ENCODE measurements at regions not wholly inside any gene's neighbourhood (a gene's known extent, or its start where the extent isn't known, plus 50 kb on each side); places are given as distances from the start of the nearest gene placed in this dataset.

DNA sequence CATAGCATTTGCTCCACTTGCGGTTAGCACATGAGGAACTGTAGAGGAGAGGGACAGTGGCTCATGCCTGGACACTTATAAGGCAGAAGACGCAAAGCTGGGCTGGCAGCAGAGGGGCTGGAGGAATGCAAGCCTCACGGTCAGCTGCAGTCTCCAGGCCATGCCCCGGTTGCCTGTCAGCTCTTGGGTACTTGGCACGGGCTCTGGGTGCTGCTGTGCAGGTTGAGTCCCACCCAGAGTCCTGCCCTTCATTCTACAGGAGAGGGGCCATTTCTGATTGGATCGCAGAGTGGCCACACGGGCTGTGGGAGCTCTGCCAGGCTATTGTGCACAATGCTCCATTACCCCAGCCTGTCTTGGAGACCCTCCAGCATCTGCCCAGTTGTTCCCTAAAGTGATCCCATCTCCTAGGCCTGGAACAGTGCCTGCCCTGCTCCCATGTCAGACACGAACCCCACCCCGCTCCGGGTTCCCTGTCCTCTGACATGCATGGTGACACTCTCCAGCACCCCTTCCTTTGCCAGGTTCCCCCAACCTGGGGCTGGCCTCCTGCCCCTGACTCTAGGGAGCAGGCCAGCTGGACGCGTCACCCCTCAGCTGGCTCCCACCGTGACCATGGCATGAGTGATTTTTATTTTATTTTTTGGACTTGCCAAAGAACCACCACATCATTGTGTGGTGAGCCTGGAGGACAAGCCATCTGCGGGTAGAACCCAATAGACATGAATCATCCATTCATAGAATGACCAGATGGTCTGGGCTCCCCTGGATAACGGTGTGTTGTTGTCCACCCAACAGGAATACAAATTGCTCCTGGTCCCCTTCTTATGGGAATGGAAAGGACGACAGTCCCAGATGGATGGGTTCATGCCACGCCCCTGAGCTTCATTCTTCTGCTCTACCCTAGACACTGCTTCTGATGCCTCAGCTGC, 51.0 kb upstream of the KLF13 start:
- no peaks in the 10 kb centered on the region for H3K4me1 ChIP-seq
- no peak overlapping the region for H3K27ac ChIP-seq
- no peak overlapping the region for H3K4me3 ChIP-seq
- WGBS (ENCODE audit: missing lambda C conversion rate), result 72% methylated on average over 17 of the region's 17 CpGs
- no peaks in the 10 kb centered on the region for H3K9me3 ChIP-seq
- CTCF ChIA-PET, result interaction anchor here (0.7 to 1.4 kb wide), 4 partner anchors 24 to 804 kb away, joined by 3 to 5 read pairs (median 3); no protein-coding TSS in a partner anchor
- POLR2A ChIA-PET, result no interaction called here
- no peak overlapping the region for H3K4me2 ChIP-seq
- no peak for FAIRE-seq
- no peak for DNase-seq (ENCODE audit: low read depth in 1 of 2, low spot score in 1 of 2)
- TF ChIP-seq KDM1A (IDR thresholded peaks at IDR 0.05; ENCODE audit: low read depth), result no peak
- no peak for TF ChIP-seq HOXA7 (CRISPR knock-in tag; IDR thresholded peaks at IDR 0.05)
- no peak for TF ChIP-seq NR3C1 (IDR thresholded peaks at IDR 0.05)
- no peak for TF ChIP-seq RFX5 (IDR thresholded peaks at IDR 0.05)
- no peak for TF ChIP-seq PHF8 (IDR thresholded peaks at IDR 0.05; ENCODE audit: borderline replicate concordance, low read depth)
- TF ChIP-seq CHD4 (IDR thresholded peaks at IDR 0.05; ENCODE audit: borderline replicate concordance), result no peak
- TF ChIP-seq, protein P1, sequence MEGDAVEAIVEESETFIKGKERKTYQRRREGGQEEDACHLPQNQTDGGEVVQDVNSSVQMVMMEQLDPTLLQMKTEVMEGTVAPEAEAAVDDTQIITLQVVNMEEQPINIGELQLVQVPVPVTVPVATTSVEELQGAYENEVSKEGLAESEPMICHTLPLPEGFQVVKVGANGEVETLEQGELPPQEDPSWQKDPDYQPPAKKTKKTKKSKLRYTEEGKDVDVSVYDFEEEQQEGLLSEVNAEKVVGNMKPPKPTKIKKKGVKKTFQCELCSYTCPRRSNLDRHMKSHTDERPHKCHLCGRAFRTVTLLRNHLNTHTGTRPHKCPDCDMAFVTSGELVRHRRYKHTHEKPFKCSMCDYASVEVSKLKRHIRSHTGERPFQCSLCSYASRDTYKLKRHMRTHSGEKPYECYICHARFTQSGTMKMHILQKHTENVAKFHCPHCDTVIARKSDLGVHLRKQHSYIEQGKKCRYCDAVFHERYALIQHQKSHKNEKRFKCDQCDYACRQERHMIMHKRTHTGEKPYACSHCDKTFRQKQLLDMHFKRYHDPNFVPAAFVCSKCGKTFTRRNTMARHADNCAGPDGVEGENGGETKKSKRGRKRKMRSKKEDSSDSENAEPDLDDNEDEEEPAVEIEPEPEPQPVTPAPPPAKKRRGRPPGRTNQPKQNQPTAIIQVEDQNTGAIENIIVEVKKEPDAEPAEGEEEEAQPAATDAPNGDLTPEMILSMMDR (IDR thresholded peaks at IDR 0.05), result no peak
- no peak for TF ChIP-seq ESRRA (IDR thresholded peaks at IDR 0.05; ENCODE audit: borderline replicate concordance, low read length)
- TF ChIP-seq FOSL2 (IDR thresholded peaks at IDR 0.05), result no peak
- no peak for TF ChIP-seq FOSL2 (CRISPR knock-in tag; IDR thresholded peaks at IDR 0.05)
- TF ChIP-seq ZC3H11A (IDR thresholded peaks at IDR 0.05), result no peak
- TF ChIP-seq, protein P2, sequence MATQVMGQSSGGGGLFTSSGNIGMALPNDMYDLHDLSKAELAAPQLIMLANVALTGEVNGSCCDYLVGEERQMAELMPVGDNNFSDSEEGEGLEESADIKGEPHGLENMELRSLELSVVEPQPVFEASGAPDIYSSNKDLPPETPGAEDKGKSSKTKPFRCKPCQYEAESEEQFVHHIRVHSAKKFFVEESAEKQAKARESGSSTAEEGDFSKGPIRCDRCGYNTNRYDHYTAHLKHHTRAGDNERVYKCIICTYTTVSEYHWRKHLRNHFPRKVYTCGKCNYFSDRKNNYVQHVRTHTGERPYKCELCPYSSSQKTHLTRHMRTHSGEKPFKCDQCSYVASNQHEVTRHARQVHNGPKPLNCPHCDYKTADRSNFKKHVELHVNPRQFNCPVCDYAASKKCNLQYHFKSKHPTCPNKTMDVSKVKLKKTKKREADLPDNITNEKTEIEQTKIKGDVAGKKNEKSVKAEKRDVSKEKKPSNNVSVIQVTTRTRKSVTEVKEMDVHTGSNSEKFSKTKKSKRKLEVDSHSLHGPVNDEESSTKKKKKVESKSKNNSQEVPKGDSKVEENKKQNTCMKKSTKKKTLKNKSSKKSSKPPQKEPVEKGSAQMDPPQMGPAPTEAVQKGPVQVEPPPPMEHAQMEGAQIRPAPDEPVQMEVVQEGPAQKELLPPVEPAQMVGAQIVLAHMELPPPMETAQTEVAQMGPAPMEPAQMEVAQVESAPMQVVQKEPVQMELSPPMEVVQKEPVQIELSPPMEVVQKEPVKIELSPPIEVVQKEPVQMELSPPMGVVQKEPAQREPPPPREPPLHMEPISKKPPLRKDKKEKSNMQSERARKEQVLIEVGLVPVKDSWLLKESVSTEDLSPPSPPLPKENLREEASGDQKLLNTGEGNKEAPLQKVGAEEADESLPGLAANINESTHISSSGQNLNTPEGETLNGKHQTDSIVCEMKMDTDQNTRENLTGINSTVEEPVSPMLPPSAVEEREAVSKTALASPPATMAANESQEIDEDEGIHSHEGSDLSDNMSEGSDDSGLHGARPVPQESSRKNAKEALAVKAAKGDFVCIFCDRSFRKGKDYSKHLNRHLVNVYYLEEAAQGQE (IDR thresholded peaks at IDR 0.05), result no peak
- no peak for TF ChIP-seq EHMT2 (IDR thresholded peaks at IDR 0.05; ENCODE audit: low read depth)
- no peak for TF ChIP-seq NPAS2 (CRISPR knock-in tag; IDR thresholded peaks at IDR 0.05; ENCODE audit: borderline replicate concordance)
- no peak for TF ChIP-seq RCOR1 (IDR thresholded peaks at IDR 0.05; ENCODE audit: low read depth, low read length)
- TF ChIP-seq MAFK (IDR thresholded peaks at IDR 0.05; ENCODE audit: partially characterized antibody), result no peak
- no peak for ATAC-seq

DNA sequence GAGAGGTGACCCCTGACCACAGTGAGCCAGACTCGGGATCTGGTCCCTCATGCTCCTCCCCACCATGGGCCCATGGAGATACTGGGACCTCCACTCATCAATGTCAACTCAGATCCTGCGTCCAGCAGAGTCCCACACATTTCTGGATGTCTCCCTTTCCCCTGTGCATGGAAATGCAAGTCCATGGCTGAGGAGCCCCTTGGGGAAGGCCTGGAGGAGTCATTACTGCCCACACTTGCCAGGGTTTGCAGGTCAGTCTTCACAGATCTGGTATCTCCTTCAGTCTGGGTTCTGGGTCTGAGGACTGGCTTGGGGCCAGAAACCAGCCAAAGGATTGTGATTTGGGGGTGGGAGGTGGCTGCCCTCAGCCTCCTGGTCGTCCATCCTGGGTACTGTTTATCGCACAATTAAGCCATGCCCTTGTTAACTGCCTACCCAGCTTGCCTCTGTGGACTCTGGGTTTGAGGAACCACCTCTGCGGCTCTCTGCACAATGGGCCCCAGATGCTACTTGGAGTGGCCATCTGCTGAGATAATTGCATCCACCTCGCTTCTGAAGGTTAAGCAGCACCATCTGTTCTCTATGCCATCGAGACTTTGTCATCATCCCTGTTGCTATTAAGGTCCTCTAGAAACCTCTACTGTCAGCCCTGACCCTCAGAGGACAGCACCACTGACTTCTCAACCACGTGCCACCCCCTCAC, 49.9 kb upstream of the KLF13 start:
- DNase-seq (ENCODE audit: low read depth in 1 of 2, low spot score in 1 of 2), result no peak
- no peak for FAIRE-seq
- H3K4me3 ChIP-seq, result no peak overlapping the region
- TF ChIP-seq RARB (CRISPR knock-in tag; IDR thresholded peaks at IDR 0.05) (no peak), ZFP36 (IDR thresholded peaks at IDR 0.05; ENCODE audit: borderline replicate concordance, partially characterized antibody) (no peak), EHMT2 (IDR thresholded peaks at IDR 0.05; ENCODE audit: low read depth) (no peak), FOSB (CRISPR knock-in tag; IDR thresholded peaks at IDR 0.05) (no peak), SREBF2 (IDR thresholded peaks at IDR 0.05) (no peak), KDM1A (IDR thresholded peaks at IDR 0.05; ENCODE audit: low read depth) (no peak)
- TF ChIP-seq, protein P3, sequence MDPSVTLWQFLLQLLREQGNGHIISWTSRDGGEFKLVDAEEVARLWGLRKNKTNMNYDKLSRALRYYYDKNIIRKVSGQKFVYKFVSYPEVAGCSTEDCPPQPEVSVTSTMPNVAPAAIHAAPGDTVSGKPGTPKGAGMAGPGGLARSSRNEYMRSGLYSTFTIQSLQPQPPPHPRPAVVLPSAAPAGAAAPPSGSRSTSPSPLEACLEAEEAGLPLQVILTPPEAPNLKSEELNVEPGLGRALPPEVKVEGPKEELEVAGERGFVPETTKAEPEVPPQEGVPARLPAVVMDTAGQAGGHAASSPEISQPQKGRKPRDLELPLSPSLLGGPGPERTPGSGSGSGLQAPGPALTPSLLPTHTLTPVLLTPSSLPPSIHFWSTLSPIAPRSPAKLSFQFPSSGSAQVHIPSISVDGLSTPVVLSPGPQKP (IDR thresholded peaks at IDR 0.05; ENCODE audit: low read depth, low read length), result no peak
- TF ChIP-seq, protein P4, sequence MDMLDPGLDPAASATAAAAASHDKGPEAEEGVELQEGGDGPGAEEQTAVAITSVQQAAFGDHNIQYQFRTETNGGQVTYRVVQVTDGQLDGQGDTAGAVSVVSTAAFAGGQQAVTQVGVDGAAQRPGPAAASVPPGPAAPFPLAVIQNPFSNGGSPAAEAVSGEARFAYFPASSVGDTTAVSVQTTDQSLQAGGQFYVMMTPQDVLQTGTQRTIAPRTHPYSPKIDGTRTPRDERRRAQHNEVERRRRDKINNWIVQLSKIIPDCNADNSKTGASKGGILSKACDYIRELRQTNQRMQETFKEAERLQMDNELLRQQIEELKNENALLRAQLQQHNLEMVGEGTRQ (IDR thresholded peaks at IDR 0.05), result no peak
- WGBS (ENCODE audit: missing lambda C conversion rate), result 59% methylated on average over 8 of the region's 8 CpGs
- no peak overlapping the region for H3K4me2 ChIP-seq
- H3K27ac ChIP-seq, result no peak overlapping the region
- no peak for ATAC-seq
- H3K9me3 ChIP-seq, result no peaks in the 10 kb centered on the region
- POLR2A ChIA-PET, result no interaction called here
- CTCF ChIA-PET, result no interaction called here
- no peaks in the 10 kb centered on the region for H3K4me1 ChIP-seq

Measured in A549 (cell line).